ENCODE measurements at regions not wholly inside any gene's neighbourhood (a gene's known extent, or its start where the extent isn't known, plus 50 kb on each side); places are given as distances from the start of the nearest gene placed in this dataset.

DNA sequence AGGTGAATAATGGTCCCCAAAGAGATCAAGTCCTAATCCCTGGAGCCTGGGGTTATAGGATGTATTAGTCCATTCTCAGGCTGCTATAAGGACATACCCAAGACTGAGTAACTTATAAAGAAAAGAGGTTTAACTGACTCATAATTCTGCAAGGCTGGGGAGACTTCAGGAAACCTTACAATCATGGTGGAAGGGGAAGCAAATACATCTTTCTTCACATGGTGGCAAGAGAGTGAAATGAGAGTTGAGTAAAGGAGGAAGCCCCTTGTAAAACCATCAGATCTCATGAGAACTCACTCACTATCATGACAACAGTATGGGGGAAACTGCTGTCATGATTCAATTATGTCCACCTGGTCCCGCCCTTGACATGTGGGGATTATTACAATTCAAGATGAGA, 142.9 kb upstream of the ANKRD28 start:
- Histone ChIP-seq H3K14ac (replicated peaks; ENCODE audit: low read depth, low read length) (no peak overlapping the region), H2BK120ac (ENCODE audit: low read depth, low read length) (no peak overlapping the region), H3K9me3 (ENCODE audit: control insufficient read depth, insufficient read depth, low read length) (peaks cover 2% of the 10 kb centered on the region; the same call in 1 of the 2 replicates), H3K79me1 (ENCODE audit: low read depth in 1 of 2, low read length in 2 of 2) (no peaks in the 10 kb centered on the region), H2AFZ (replicated peaks; ENCODE audit: low read length, poor library complexity) (no peak overlapping the region), H3K4me3 (ENCODE audit: insufficient read depth, low read depth, low read length) (no peak overlapping the region), H4K5ac (ENCODE audit: low read depth, low read length) (no peak overlapping the region), H2BK15ac (ENCODE audit: low read depth, low read length) (no peak overlapping the region), H4K91ac (ENCODE audit: insufficient read depth, low read depth, low read length) (no peak overlapping the region), H2AK9ac (replicated peaks; ENCODE audit: low read depth, low read length, poor library complexity) (no peak overlapping the region), H3K23ac (ENCODE audit: low read depth, low read length) (no peak overlapping the region), H3K4me2 (ENCODE audit: low read depth, low read length) (no peak overlapping the region), H2BK5ac (ENCODE audit: low read depth, low read length, poor library complexity, severe bottlenecking) (no peak overlapping the region), H4K8ac (ENCODE audit: low read depth in 2 of 2, low read length in 2 of 2) (no peak overlapping the region), H3K36me3 (ENCODE audit: control insufficient read depth, insufficient read depth, low read length) (no peaks in the 10 kb centered on the region), H4K20me1 (ENCODE audit: insufficient read depth, low read length) (no peaks in the 10 kb centered on the region), H3K4me1 (ENCODE audit: control insufficient read depth, insufficient read depth, low read length) (peaks cover 5% of the 10 kb centered on the region), H2AK5ac (ENCODE audit: low read depth, low read length) (no peak overlapping the region), H3K56ac (ENCODE audit: extremely low read depth, insufficient read depth, low read length) (no peak overlapping the region), H3K9ac (ENCODE audit: low read depth, low read length) (no peak overlapping the region), H2BK20ac (ENCODE audit: low read depth, low read length) (no peak overlapping the region), H3K18ac (ENCODE audit: low read depth, low read length) (no peak overlapping the region), H3K27ac (ENCODE audit: insufficient read depth, low read length) (no peak overlapping the region), H3K4ac (ENCODE audit: low read depth, low read length) (no peak overlapping the region), H3K27me3 (ENCODE audit: control insufficient read depth, insufficient read depth, low read length) (no peaks in the 10 kb centered on the region; the same call in 1 of the 2 replicates), H3K9me1 (ENCODE audit: insufficient read depth, low read length) (no peaks in the 10 kb centered on the region)
- 100% methylated on average over 1 of the region's 1 CpG; no CpG with 5 or more reads in 1 of the 2 experiments for WGBS, 2 experiments (ENCODE audit: extremely low coverage in 2 of 2, insufficient read length in 1 of 2)
- ChIA-PET POLR2A (ENCODE audit: unreplicated experiment) (no interaction called here), CTCF (no interaction called here)
- BruUV-seq (replicated peaks), result no TSS peak
- TF ChIP-seq, protein P1, sequence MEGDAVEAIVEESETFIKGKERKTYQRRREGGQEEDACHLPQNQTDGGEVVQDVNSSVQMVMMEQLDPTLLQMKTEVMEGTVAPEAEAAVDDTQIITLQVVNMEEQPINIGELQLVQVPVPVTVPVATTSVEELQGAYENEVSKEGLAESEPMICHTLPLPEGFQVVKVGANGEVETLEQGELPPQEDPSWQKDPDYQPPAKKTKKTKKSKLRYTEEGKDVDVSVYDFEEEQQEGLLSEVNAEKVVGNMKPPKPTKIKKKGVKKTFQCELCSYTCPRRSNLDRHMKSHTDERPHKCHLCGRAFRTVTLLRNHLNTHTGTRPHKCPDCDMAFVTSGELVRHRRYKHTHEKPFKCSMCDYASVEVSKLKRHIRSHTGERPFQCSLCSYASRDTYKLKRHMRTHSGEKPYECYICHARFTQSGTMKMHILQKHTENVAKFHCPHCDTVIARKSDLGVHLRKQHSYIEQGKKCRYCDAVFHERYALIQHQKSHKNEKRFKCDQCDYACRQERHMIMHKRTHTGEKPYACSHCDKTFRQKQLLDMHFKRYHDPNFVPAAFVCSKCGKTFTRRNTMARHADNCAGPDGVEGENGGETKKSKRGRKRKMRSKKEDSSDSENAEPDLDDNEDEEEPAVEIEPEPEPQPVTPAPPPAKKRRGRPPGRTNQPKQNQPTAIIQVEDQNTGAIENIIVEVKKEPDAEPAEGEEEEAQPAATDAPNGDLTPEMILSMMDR (conservative IDR thresholded peaks at IDR 0.05; ENCODE audit: low read depth, low read length), result no peak
- TF ChIP-seq CHD1 (IDR thresholded peaks at IDR 0.05; ENCODE audit: low read depth, low read length) (no peak), SMC3 (IDR thresholded peaks at IDR 0.05; ENCODE audit: low read depth, low read length) (no peak), RFX5 (IDR thresholded peaks at IDR 0.05; ENCODE audit: low read depth, low read length) (no peak), RAD21 (IDR thresholded peaks at IDR 0.05; ENCODE audit: low read length) (no peak), CEBPB (IDR thresholded peaks at IDR 0.05; ENCODE audit: low read depth, low read length) (no peak), FOS (IDR thresholded peaks at IDR 0.05; ENCODE audit: low read depth, low read length) (no peak)
- TF ChIP-seq, protein P2, sequence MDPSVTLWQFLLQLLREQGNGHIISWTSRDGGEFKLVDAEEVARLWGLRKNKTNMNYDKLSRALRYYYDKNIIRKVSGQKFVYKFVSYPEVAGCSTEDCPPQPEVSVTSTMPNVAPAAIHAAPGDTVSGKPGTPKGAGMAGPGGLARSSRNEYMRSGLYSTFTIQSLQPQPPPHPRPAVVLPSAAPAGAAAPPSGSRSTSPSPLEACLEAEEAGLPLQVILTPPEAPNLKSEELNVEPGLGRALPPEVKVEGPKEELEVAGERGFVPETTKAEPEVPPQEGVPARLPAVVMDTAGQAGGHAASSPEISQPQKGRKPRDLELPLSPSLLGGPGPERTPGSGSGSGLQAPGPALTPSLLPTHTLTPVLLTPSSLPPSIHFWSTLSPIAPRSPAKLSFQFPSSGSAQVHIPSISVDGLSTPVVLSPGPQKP (IDR thresholded peaks at IDR 0.05; ENCODE audit: borderline replicate concordance, low read depth, low read length), result no peak
- intact Hi-C loops (cut with micrococcal nuclease) (no loop called here), dilution Hi-C loops (cut with HindIII; ENCODE audit: low sequenced_read_pairs, unreplicated experiment) (no loop called here), in situ Hi-C loops (cut with MboI; ENCODE audit: low sequenced_read_pairs) (no loop called here)
- no peak for DNase-seq
- no peak for ATAC-seq (ENCODE audit: low read depth)

Measured in IMR-90 (cell line).